ENCODE measurements at regions not wholly inside any gene's neighbourhood (a gene's known extent, or its start where the extent isn't known, plus 50 kb on each side); places are given as distances from the start of the nearest gene placed in this dataset.

GRCh38 chr6:9380568-9380967, 945.2 kb upstream of the SLC35B3 start:
- Histone ChIP-seq H4K20me1 (ENCODE audit: low read length) (no peaks in the 10 kb centered on the region), H3K4me2 (ENCODE audit: low read length) (no peak overlapping the region), H2AFZ (ENCODE audit: low read length) (no peak overlapping the region), H3K9ac (ENCODE audit: low read length) (no peak overlapping the region), H3F3A (ENCODE audit: low read length, unreplicated experiment) (no peaks in the 10 kb centered on the region), H3K79me2 (ENCODE audit: low read length) (no peaks in the 10 kb centered on the region), H3K4me3 (ENCODE audit: low read length) (no peak overlapping the region), H3K4me1 (ENCODE audit: insufficient read depth, low read length) (no peaks in the 10 kb centered on the region), H3K9me3 (ENCODE audit: low read length) (no peaks in the 10 kb centered on the region), H3K27ac (ENCODE audit: low read length) (no peak overlapping the region), H3K36me3 (ENCODE audit: low read depth, low read length) (no peaks in the 10 kb centered on the region), H3K27me3 (ENCODE audit: low read length) (peaks cover 11% of the 10 kb centered on the region; the same call in 1 of the 2 replicates), H3K9me2 (replicated peaks; ENCODE audit: low read length) (no peaks in the 10 kb centered on the region)
- TF ChIP-seq EZH2 (IDR thresholded peaks at IDR 0.05; ENCODE audit: low read length, unreplicated experiment) (no peak), CTCF (conservative IDR thresholded peaks at IDR 0.05; ENCODE audit: low read depth, low read length) (no peak), EZH2phosphoT487 (IDR thresholded peaks at IDR 0.05; ENCODE audit: borderline replicate concordance, low read length) (no peak)
- DNase-seq: no peak
- intact Hi-C loops (cut with micrococcal nuclease): no loop called here
- ATAC-seq: no peak
- ChIA-PET CTCF (no interaction called here), POLR2A (ENCODE audit: unreplicated experiment) (no interaction called here)
- no TSS peak for BruUV-seq (replicated peaks)

- no peak for TF ChIP-seq EZH2 (IDR thresholded peaks at IDR 0.05; ENCODE audit: low read length, unreplicated experiment)
- TF ChIP-seq EZH2phosphoT487 (IDR thresholded peaks at IDR 0.05; ENCODE audit: borderline replicate concordance, low read length): no peak
- no peak for TF ChIP-seq CTCF (conservative IDR thresholded peaks at IDR 0.05; ENCODE audit: low read depth, low read length)
- H3K9ac ChIP-seq (ENCODE audit: low read length): no peak overlapping the region
- no peak overlapping the region for H3K27ac ChIP-seq (ENCODE audit: low read length)
- intact Hi-C loops (cut with micrococcal nuclease): no loop called here
- no peak for ATAC-seq
- DNase-seq: no peak
- peaks cover 11% of the 10 kb centered on the region; the same call in 1 of the 2 replicates for H3K27me3 ChIP-seq (ENCODE audit: low read length)
- no peaks in the 10 kb centered on the region for H3K9me3 ChIP-seq (ENCODE audit: low read length)
- ChIA-PET POLR2A (ENCODE audit: unreplicated experiment) (no interaction called here), CTCF (no interaction called here)
- no peaks in the 10 kb centered on the region for H3K4me1 ChIP-seq (ENCODE audit: insufficient read depth, low read length)
- no peaks in the 10 kb centered on the region for H3K36me3 ChIP-seq (ENCODE audit: low read depth, low read length)
- no peak overlapping the region for H2AFZ ChIP-seq (ENCODE audit: low read length)
- no TSS peak for BruUV-seq (replicated peaks)
- no peak overlapping the region for H3K4me3 ChIP-seq (ENCODE audit: low read length)
- H3K4me2 ChIP-seq (ENCODE audit: low read length): no peak overlapping the region
- H3K79me2 ChIP-seq (ENCODE audit: low read length): no peaks in the 10 kb centered on the region
- H3F3A ChIP-seq (ENCODE audit: low read length, unreplicated experiment): no peaks in the 10 kb centered on the region
- no peaks in the 10 kb centered on the region for H4K20me1 ChIP-seq (ENCODE audit: low read length)
- no peaks in the 10 kb centered on the region for H3K9me2 ChIP-seq (replicated peaks; ENCODE audit: low read length)
Measured at GRCh38 chr6:9373308-9373707, 938.0 kb upstream of the SLC35B3 start.

GRCh38 chr6:9370480-9370879, 935.1 kb upstream of the SLC35B3 start:
- no peak overlapping the region for H3K4me3 ChIP-seq (ENCODE audit: low read length)
- no TSS peak for BruUV-seq (replicated peaks)
- no peak overlapping the region for H3K9ac ChIP-seq (ENCODE audit: low read length)
- no peak overlapping the region for H3K27ac ChIP-seq (ENCODE audit: low read length)
- H3K36me3 ChIP-seq (ENCODE audit: low read depth, low read length): no peaks in the 10 kb centered on the region
- peaks cover 13% of the 10 kb centered on the region; the same call in 1 of the 2 replicates for H3K27me3 ChIP-seq (ENCODE audit: low read length)
- no peaks in the 10 kb centered on the region for H4K20me1 ChIP-seq (ENCODE audit: low read length)
- TF ChIP-seq CTCF (conservative IDR thresholded peaks at IDR 0.05; ENCODE audit: low read depth, low read length): no peak
- TF ChIP-seq EZH2phosphoT487 (IDR thresholded peaks at IDR 0.05; ENCODE audit: borderline replicate concordance, low read length): no peak
- no peak for TF ChIP-seq EZH2 (IDR thresholded peaks at IDR 0.05; ENCODE audit: low read length, unreplicated experiment)
- no peaks in the 10 kb centered on the region for H3K9me2 ChIP-seq (replicated peaks; ENCODE audit: low read length)
- ChIA-PET POLR2A (ENCODE audit: unreplicated experiment) (no interaction called here), CTCF (no interaction called here)
- H3K4me1 ChIP-seq (ENCODE audit: insufficient read depth, low read length): no peaks in the 10 kb centered on the region
- H3K79me2 ChIP-seq (ENCODE audit: low read length): no peaks in the 10 kb centered on the region
- no peak overlapping the region for H2AFZ ChIP-seq (ENCODE audit: low read length)
- no peak overlapping the region for H3K4me2 ChIP-seq (ENCODE audit: low read length)
- no peak for ATAC-seq
- DNase-seq: no peak
- intact Hi-C loops (cut with micrococcal nuclease): no loop called here
- no peaks in the 10 kb centered on the region for H3F3A ChIP-seq (ENCODE audit: low read length, unreplicated experiment)
- H3K9me3 ChIP-seq (ENCODE audit: low read length): no peaks in the 10 kb centered on the region

All from PC-3 (cell line).